ENCODE measurements at regions not wholly inside any gene's neighbourhood (a gene's known extent, or its start where the extent isn't known, plus 50 kb on each side); places are given as distances from the start of the nearest gene placed in this dataset.

GRCh38 chr2:150307258-150307657, 180.2 kb downstream of the RND3 start:
- no peak for DNase-seq

- DNase-seq: no peak
Observed at GRCh38 chr2:150303281-150303680, 184.2 kb downstream of the RND3 start.

GRCh38 chr2:150298571-150299305, 188.7 kb downstream of the RND3 start:
- no peak for DNase-seq

GRCh38 chr2:150296770-150297546, 190.5 kb downstream of the RND3 start:
- DNase-seq: no peak

- no peak for DNase-seq
Observed at GRCh38 chr2:150295544-150295943, 191.9 kb downstream of the RND3 start.

- no peak for DNase-seq
Observed at GRCh38 chr2:150293771-150294170, 193.7 kb downstream of the RND3 start.

- DNase-seq: no peak
Observed at GRCh38 chr2:150292807-150293206, 194.7 kb downstream of the RND3 start.

GRCh38 chr2:150292192-150292591, 195.3 kb downstream of the RND3 start:
- no peak for DNase-seq

GRCh38 chr2:150286730-150287362, 200.6 kb downstream of the RND3 start:
- DNase-seq: no peak

- DNase-seq: no peak
Observed at GRCh38 chr2:150284116-150284515, 203.4 kb downstream of the RND3 start.

- no peak for DNase-seq
Observed at GRCh38 chr2:150282771-150283371, 204.6 kb downstream of the RND3 start.

GRCh38 chr2:150282357-150282756, 205.1 kb downstream of the RND3 start:
- DNase-seq: no peak

- DNase-seq: no peak
Observed at GRCh38 chr2:150280231-150280630, 207.2 kb downstream of the RND3 start.

- no peak for DNase-seq
Observed at GRCh38 chr2:150279686-150280085, 207.8 kb downstream of the RND3 start.

- DNase-seq: no peak
Observed at GRCh38 chr2:150276737-150277136, 210.7 kb downstream of the RND3 start.

- DNase-seq: no peak
Observed at GRCh38 chr2:150274108-150274507, 213.4 kb downstream of the RND3 start.

GRCh38 chr2:150271952-150272802, 215.3 kb downstream of the RND3 start:
- no peak for DNase-seq

GRCh38 chr2:150267651-150268415, 219.6 kb downstream of the RND3 start:
- DNase-seq: no peak

GRCh38 chr2:150266931-150267330, 220.5 kb downstream of the RND3 start:
- no peak for DNase-seq

GRCh38 chr2:150264442-150264841, 223.0 kb downstream of the RND3 start:
- DNase-seq: no peak

- no peak for DNase-seq
Observed at GRCh38 chr2:150261691-150262090, 225.8 kb downstream of the RND3 start.

- DNase-seq: no peak
Observed at GRCh38 chr2:150260636-150261035, 226.8 kb downstream of the RND3 start.

All from GOT3 (cell line).